Pancreas (tissue), 10 donors: ENCODE measurements at regions not wholly inside any gene's neighbourhood (a gene's known extent, or its start where the extent isn't known, plus 50 kb on each side); places are given as distances from the start of the nearest gene placed in this dataset.
"Not testable (repeated sequence)": the region's sequence is repeated elsewhere in the genome, so short reads cannot be mapped to it uniquely, and the experiment has no call there.

Experiments
- ATAC-seq, 4 donors: fragments of 200-7000 bp; cut with Tn5 transposase; one replicate each; pipeline versions ENCODE4 v1.8.0 to v1.9.1; 2020; ENCODE audit warnings: mild to moderate bottlenecking in 4 of 4, moderate library complexity in 4 of 4
- DNase-seq, 6 donors: peaks; one replicate each; pipeline ENCODE4 v3.0.0-alpha.2; 2020
- FAIRE-seq: peaks from 2 replicates; lab custom pipeline; 2012; peaks lifted over from hg19 to GRCh38; lab: Jason Lieb, UNC
- H3K27ac ChIP-seq, 4 donors: fragments of 200-600 bp; sonication (generic); 1 replicate in 3 of 4; 2 replicates in 1 of 4; pipeline versions ENCODE4 v1.5.0 to v1.8.0; 2020
- H3K27me3 ChIP-seq, 4 donors: fragments of 200-600 bp; one replicate each; pipeline ENCODE4 v1.8.0; 2021
- H3K36me3 ChIP-seq, 3 donors: fragments of 200-600 bp; sonication (generic) in 1 of 3; one replicate each; pipeline versions ENCODE4 v1.5.0 to v1.8.0; 2020 to 2021
- H3K4me1 ChIP-seq, 3 donors: fragments of 200-600 bp; one replicate each; pipeline ENCODE4 v1.8.0; 2021
- H3K4me3 ChIP-seq, 4 donors: fragments of 200-600 bp; sonication (generic) in 2 of 4; one replicate each; pipeline versions ENCODE4 v1.5.0 to v1.8.0; 2020 to 2021
- H3K9me3 ChIP-seq, 4 donors: fragments of 200-600 bp; one replicate each; pipeline ENCODE4 v1.8.0; 2021
- WGBS, 2 donors: extraction: QIAGEN DNeasy Blood & Tissue Kit; methylation state at CpG; one replicate each; pipeline ENCODE4 v1.1.7; 2013; 5-methylcytosine and 5-hydroxymethylcytosine counted together
- intact Hi-C, 3 donors: fragments of 100-400 bp; cut with DNase I; formaldehyde crosslinking; loops; one replicate each; pipeline versions ENCODE4 v1.11.1 to v1.14.2; 2022
- TF ChIP-seq, protein P1 (sequence below), 4 donors: fragments of 200-600 bp; sonication (generic) in 3 of 4; IDR thresholded peaks; one replicate each; pipeline versions ENCODE4 v1.5.0 to v1.8.0; 2021; ENCODE audit warnings: antibody characterized with exemption in 4 of 4
- donor health status: healthy with polysubstance abuse.
- donor health status: DM: no; HTN: no; CAD: no; lungs with moderate emphysema.
- donor health status: DM: no; HTN: no; CAD: no.
- donor health status: control.
- donor health status: control.
- donor health status: Bipolar disorder and iron deficiency.
- donor health status: DM: yes; HTN: yes; CAD: no.
- donor health status: DM: no; HTN: no; CAD: no.
- donor health status: DM: no; HTN: no; CAD: no.
- donor health status: DM: yes; HTN: yes; CAD: no.

DNA sequence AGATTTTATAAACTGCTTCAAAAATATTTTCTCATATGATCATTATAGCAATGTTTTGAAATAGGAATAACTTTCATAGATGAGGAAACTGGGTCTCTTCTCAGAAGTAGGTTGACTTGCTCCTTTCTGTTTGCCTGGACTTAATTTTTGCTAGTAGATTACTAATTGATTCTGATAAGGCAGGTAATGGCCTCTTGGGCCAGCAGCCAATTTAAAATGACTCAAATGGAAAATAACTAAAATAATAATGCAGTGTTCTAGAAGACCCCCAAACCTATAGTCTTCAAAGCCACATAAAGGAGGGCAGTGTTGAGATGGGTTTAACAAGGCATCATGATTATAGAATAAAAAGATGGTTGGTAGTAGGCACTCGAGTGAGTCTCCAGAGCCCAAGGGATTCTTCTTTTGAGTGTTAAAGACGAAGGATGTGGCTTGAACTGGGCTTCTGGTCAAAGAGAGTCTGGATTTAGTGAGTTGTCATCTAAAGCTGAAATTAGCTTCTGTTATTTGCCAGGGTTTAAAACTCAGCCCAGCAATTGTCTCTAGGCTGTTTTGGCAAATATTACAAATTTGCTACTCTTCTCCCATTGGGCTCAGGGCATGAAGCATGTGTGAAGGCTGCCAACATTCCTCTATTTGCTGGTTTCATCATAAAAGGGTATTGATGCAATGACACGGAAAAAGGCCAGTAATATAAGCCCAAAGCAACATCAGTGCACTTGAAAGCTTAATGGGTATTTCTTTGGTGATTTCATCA lies 297.1 kb upstream of the MEIS2 start:
- no peaks in the 10 kb centered on the region for H3K4me1 ChIP-seq
- FAIRE-seq = no peak
- WGBS, 2 donors = 46 to 57% methylated on average over 3 of the region's 3 CpGs
- intact Hi-C loops = loop anchor here in 1 of 3 donors (10.0 kb wide), 1 partner anchor 57 kb away; no protein-coding TSS in a partner anchor
- H3K4me3 ChIP-seq = no peak overlapping the region
- no peaks in the 10 kb centered on the region for H3K9me3 ChIP-seq
- no peak for ATAC-seq
- no peaks in the 10 kb centered on the region for H3K27me3 ChIP-seq
- no peak for DNase-seq
- TF ChIP-seq, protein P1, sequence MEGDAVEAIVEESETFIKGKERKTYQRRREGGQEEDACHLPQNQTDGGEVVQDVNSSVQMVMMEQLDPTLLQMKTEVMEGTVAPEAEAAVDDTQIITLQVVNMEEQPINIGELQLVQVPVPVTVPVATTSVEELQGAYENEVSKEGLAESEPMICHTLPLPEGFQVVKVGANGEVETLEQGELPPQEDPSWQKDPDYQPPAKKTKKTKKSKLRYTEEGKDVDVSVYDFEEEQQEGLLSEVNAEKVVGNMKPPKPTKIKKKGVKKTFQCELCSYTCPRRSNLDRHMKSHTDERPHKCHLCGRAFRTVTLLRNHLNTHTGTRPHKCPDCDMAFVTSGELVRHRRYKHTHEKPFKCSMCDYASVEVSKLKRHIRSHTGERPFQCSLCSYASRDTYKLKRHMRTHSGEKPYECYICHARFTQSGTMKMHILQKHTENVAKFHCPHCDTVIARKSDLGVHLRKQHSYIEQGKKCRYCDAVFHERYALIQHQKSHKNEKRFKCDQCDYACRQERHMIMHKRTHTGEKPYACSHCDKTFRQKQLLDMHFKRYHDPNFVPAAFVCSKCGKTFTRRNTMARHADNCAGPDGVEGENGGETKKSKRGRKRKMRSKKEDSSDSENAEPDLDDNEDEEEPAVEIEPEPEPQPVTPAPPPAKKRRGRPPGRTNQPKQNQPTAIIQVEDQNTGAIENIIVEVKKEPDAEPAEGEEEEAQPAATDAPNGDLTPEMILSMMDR (IDR thresholded peaks at IDR 0.05) = no peak
- no peaks in the 10 kb centered on the region for H3K36me3 ChIP-seq
- H3K27ac ChIP-seq = no peak overlapping the region

DNA sequence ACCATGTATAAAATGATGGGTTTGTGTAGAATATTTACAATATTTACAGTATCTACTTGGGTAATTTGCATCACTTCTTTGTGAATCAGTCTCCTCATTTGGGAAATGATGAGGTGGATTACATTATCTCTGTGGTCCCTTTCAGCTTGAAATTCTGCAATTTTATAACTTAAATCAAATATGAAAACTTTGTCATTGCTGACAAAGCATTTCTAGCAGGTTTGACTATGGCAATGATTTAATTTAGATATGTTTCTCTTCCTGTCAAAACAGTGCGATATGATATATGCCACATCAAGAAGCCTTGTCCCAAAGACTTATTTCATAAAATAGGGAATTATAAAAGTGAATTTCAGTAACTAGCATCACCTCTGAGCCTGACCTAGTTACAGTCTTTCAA lies 315.8 kb upstream of the MEIS2 start:
- Histone ChIP-seq H3K27me3 (no peaks in the 10 kb centered on the region), H3K4me1 (no peaks in the 10 kb centered on the region), H3K36me3 (no peaks in the 10 kb centered on the region), H3K27ac (no peak overlapping the region), H3K4me3 (no peak overlapping the region), H3K9me3 (no peaks in the 10 kb centered on the region)
- FAIRE-seq (no peak), ATAC-seq (no peak), DNase-seq (no peak)
- intact Hi-C loops = no loop called here
- 95% methylated on average over 1 of the region's 1 CpG for WGBS, 2 donors
- TF ChIP-seq, protein P1 (IDR thresholded peaks at IDR 0.05) = no peak

DNA sequence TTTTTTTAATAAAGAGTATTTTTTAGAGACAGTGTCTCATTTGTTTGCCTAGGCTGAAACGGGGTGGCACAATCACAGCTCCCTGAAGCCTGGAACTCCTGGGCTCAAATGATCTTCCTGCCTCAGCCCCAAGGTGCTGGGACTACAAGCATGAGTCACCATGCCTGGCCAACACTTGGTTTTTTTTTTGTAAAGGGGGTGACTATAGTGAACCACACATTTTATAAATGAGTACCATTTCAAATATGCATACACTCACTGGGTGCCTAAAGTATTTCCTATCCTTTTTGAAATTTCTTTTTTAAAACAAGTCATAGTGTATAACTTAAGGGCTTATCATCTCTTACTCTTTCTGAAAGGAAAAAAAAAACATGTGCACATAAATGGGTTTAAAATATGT lies 325.2 kb upstream of the MEIS2 start:
- no peaks in the 10 kb centered on the region for H3K4me1 ChIP-seq
- H3K27ac ChIP-seq = no peak overlapping the region
- H3K27me3 ChIP-seq = no peaks in the 10 kb centered on the region
- TF ChIP-seq, protein P1 (IDR thresholded peaks at IDR 0.05) = no peak
- no peak for DNase-seq
- no peak overlapping the region for H3K4me3 ChIP-seq
- no peaks in the 10 kb centered on the region for H3K9me3 ChIP-seq
- FAIRE-seq = no peak
- intact Hi-C loops = no loop called here
- ATAC-seq = no peak
- WGBS, 2 donors = 35 to 41% methylated on average over 1 of the region's 1 CpG
- no peaks in the 10 kb centered on the region for H3K36me3 ChIP-seq

DNA sequence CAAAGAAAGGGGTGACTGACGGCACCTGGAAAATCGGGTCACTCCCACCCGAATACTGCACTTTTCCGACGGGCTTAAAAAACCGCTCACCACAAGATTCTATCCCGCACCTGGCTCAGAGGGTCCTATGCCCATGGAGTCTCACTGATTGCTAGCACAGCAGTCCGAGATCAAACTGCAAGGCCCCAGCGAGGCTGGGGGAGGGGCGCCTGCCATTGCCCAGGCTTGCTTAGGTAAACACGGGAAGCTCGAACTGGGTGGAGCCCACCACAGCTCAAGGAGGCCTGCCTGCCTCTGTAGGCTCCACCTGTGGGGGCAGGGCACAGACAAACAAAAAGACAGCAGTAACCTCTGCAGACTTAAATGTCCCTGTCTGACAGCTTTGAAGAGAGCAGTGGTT lies 327.0 kb upstream of the MEIS2 start:
- H3K27me3 ChIP-seq, intact Hi-C loops, DNase-seq, H3K4me1 ChIP-seq, H3K9me3 ChIP-seq, FAIRE-seq, H3K4me3 ChIP-seq, ATAC-seq, H3K36me3 ChIP-seq, H3K27ac ChIP-seq: not testable (repeated sequence)
- WGBS, 2 donors = 66 to 73% methylated on average over 12 of the region's 12 CpGs

DNA sequence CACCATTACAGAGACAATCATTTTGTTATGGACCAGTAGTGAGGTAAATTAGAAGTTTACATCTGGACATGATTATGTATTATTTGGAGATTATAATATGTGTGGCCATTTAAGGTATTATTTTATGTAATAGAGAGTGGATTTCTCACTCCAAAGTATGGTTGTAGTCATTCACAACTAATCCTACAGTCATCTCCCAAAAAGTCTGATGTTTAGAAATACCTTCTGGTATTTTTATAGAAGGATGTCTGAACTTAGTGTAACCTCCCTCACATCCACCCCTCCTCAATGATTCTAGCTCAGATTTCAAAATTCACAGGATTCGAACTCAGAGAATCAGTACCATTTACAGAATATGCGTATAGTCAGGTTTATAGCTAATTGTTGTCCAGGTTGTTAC lies 346.6 kb upstream of the MEIS2 start:
- intact Hi-C loops = no loop called here
- WGBS, 2 donors = 79 to 86% methylated on average over 2 of the region's 2 CpGs
- Histone ChIP-seq H3K27me3 (no peaks in the 10 kb centered on the region), H3K27ac (no peak overlapping the region), H3K4me3 (no peak overlapping the region), H3K4me1 (no peaks in the 10 kb centered on the region), H3K9me3 (no peaks in the 10 kb centered on the region), H3K36me3 (no peaks in the 10 kb centered on the region)
- TF ChIP-seq, protein P1 (IDR thresholded peaks at IDR 0.05) = no peak
- DNase-seq (no peak), ATAC-seq (no peak), FAIRE-seq (no peak)
